Retinal pigment epithelial cell (primary cell): ENCODE measurements at regions not wholly inside any gene's neighbourhood (a gene's known extent, or its start where the extent isn't known, plus 50 kb on each side); places are given as distances from the start of the nearest gene placed in this dataset.

ENCODE experiments used
- DNase-seq: peaks from one replicate; pipeline ENCODE4 v3.0.0-alpha.2; 2010; ENCODE audit warnings: low read depth
- H3K4me3 ChIP-seq: 2 replicates; pipeline ENCODE4 v1.5.1; 2011; ENCODE audit warnings: mild to moderate bottlenecking, low read length, control low read depth, moderate library complexity
- CTCF ChIP-seq: conservative IDR thresholded peaks from 2 replicates; pipeline ENCODE4 v1.5.1; 2011; ENCODE audit warnings: low read depth, low read length, control low read depth, inconsistent platforms

- TF ChIP-seq CTCF: no peak
- no peak for DNase-seq
- no peak overlapping the region for H3K4me3 ChIP-seq
Observed at GRCh38 chr5:124399426-124399961, 346.9 kb downstream of the ZNF608 start.

- TF ChIP-seq CTCF: no peak
- no peak overlapping the region for H3K4me3 ChIP-seq
- no peak for DNase-seq
Observed at GRCh38 chr5:124398460-124398859, 348.0 kb downstream of the ZNF608 start.

- DNase-seq: no peak
- H3K4me3 ChIP-seq: no peak overlapping the region
- no peak for TF ChIP-seq CTCF
Observed at GRCh38 chr5:124397317-124397716, 349.1 kb downstream of the ZNF608 start.

GRCh38 chr5:124395926-124396325, 350.5 kb downstream of the ZNF608 start:
- no peak for DNase-seq
- TF ChIP-seq CTCF: no peak
- H3K4me3 ChIP-seq: no peak overlapping the region

- peak; percentile 54 for DNase-seq
- no peak overlapping the region for H3K4me3 ChIP-seq
- no peak for TF ChIP-seq CTCF
Observed at GRCh38 chr5:124395287-124395686, 351.2 kb downstream of the ZNF608 start.

- DNase-seq: no peak
- H3K4me3 ChIP-seq: no peak overlapping the region
- TF ChIP-seq CTCF: no peak
Observed at GRCh38 chr5:124394700-124395245, 351.7 kb downstream of the ZNF608 start.

- no peak for DNase-seq
- no peak for TF ChIP-seq CTCF
- no peak overlapping the region for H3K4me3 ChIP-seq
Observed at GRCh38 chr5:124393584-124394379, 352.7 kb downstream of the ZNF608 start.
